ENCODE measurements at regions not wholly inside any gene's neighbourhood (a gene's known extent, or its start where the extent isn't known, plus 50 kb on each side); places are given as distances from the start of the nearest gene placed in this dataset.

DNA sequence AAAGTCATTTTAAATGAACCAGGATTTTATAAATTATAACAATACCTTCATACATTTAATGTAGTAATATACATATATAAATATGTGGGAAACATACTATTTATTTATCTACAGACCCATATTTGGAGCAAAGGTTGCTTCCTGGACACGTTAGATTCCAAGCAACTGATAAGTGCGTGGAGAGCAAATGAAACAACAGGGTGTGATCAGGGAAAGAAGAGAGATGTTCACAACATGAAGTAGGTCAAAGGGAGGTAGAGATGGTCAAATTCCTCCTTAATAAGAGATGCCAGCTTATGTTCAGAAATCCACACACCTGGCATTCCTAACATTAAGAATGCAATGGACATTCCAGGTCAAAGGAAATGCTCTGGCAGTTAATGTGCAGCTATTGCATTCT is 53.1 kb upstream of the HPGD start:
- DNase-seq (ENCODE audit: low read depth, low spot score): no peak
- Histone ChIP-seq H3K4me1 (ENCODE audit: control insufficient read depth in 1 of 2, insufficient read depth in 2 of 2, low read length in 2 of 2) (no peaks in the 10 kb centered on the region), H3K36me3 (ENCODE audit: control insufficient read depth in 1 of 2, insufficient read depth in 2 of 2, low read length in 2 of 2) (no peaks in the 10 kb centered on the region), H3K27me3 (ENCODE audit: insufficient read depth, low read length) (no peaks in the 10 kb centered on the region), H3K79me2 (ENCODE audit: insufficient read depth, low read length) (no peaks in the 10 kb centered on the region), H3K9me3 (ENCODE audit: control insufficient read depth in 1 of 2, insufficient read depth in 1 of 2, low read depth in 1 of 2, low read length in 2 of 2) (no peaks in the 10 kb centered on the region), H2AFZ (ENCODE audit: low read depth, low read length, poor library complexity, severe bottlenecking) (no peak overlapping the region), H4K20me1 (ENCODE audit: insufficient read depth) (no peaks in the 10 kb centered on the region), H3K9ac (ENCODE audit: low read length) (no peak overlapping the region), H3K4me2 (ENCODE audit: low read length) (no peak overlapping the region), H3K27ac (ENCODE audit: low read depth, low read length) (no peak overlapping the region), H3K4me3 (replicated peaks in 1 of 2; ENCODE audit: low read depth in 1 of 2, low read length in 2 of 2) (no peak overlapping the region), H3K9me2 (ENCODE audit: insufficient read depth) (peaks cover 4% of the 10 kb centered on the region; the same call in 1 of the 2 replicates)
- ChIA-PET CTCF (interaction anchor here (1.8 kb wide), 1 partner anchor 9 kb away, joined by 7 read pairs; no protein-coding TSS in a partner anchor), POLR2A (no interaction called here), RAD21 (ENCODE audit: low non-redundant PET in 1 of 2, low total read pairs in 2 of 2, uncharacterized antibody in 2 of 2, unreplicated experiment in 2 of 2) (no interaction called here)
- no peak for ATAC-seq
- TF ChIP-seq CBX3 (IDR thresholded peaks at IDR 0.05; ENCODE audit: low read depth) (no peak), ZNF274 (IDR thresholded peaks at IDR 0.05; ENCODE audit: low read depth, low read length) (no peak), EZH2phosphoT487 (IDR thresholded peaks at IDR 0.05; ENCODE audit: borderline replicate concordance) (no peak), SP1 (IDR thresholded peaks at IDR 0.05; ENCODE audit: low read depth) (no peak), ZFX (IDR thresholded peaks at IDR 0.05) (no peak), EZH2 (IDR thresholded peaks at IDR 0.05) (no peak), RAD21 (IDR thresholded peaks at IDR 0.05; ENCODE audit: low read depth) (no peak), POLR2A (IDR thresholded peaks at IDR 0.05; ENCODE audit: borderline replicate concordance, extremely low read depth, insufficient read depth, insufficient read length) (no peak), POLR2AphosphoS5 (IDR thresholded peaks at IDR 0.05; ENCODE audit: low read depth, low read length) (no peak), TCF7L2 (IDR thresholded peaks at IDR 0.05; ENCODE audit: borderline replicate concordance, extremely low read depth, insufficient read depth, insufficient read length) (no peak), JUND (IDR thresholded peaks at IDR 0.05) (no peak)
- TF ChIP-seq, protein P1, sequence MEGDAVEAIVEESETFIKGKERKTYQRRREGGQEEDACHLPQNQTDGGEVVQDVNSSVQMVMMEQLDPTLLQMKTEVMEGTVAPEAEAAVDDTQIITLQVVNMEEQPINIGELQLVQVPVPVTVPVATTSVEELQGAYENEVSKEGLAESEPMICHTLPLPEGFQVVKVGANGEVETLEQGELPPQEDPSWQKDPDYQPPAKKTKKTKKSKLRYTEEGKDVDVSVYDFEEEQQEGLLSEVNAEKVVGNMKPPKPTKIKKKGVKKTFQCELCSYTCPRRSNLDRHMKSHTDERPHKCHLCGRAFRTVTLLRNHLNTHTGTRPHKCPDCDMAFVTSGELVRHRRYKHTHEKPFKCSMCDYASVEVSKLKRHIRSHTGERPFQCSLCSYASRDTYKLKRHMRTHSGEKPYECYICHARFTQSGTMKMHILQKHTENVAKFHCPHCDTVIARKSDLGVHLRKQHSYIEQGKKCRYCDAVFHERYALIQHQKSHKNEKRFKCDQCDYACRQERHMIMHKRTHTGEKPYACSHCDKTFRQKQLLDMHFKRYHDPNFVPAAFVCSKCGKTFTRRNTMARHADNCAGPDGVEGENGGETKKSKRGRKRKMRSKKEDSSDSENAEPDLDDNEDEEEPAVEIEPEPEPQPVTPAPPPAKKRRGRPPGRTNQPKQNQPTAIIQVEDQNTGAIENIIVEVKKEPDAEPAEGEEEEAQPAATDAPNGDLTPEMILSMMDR (IDR thresholded peaks at IDR 0.05 in 2 of 3, conservative IDR thresholded peaks at IDR 0.05 in 1 of 3; ENCODE audit: borderline replicate concordance in 1 of 3, insufficient read depth in 1 of 3, low read depth in 2 of 3, low read length in 2 of 3): no peak
- TF ChIP-seq, protein P2, sequence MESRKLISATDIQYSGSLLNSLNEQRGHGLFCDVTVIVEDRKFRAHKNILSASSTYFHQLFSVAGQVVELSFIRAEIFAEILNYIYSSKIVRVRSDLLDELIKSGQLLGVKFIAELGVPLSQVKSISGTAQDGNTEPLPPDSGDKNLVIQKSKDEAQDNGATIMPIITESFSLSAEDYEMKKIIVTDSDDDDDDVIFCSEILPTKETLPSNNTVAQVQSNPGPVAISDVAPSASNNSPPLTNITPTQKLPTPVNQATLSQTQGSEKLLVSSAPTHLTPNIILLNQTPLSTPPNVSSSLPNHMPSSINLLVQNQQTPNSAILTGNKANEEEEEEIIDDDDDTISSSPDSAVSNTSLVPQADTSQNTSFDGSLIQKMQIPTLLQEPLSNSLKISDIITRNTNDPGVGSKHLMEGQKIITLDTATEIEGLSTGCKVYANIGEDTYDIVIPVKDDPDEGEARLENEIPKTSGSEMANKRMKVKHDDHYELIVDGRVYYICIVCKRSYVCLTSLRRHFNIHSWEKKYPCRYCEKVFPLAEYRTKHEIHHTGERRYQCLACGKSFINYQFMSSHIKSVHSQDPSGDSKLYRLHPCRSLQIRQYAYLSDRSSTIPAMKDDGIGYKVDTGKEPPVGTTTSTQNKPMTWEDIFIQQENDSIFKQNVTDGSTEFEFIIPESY (IDR thresholded peaks at IDR 0.05; ENCODE audit: extremely low read depth, insufficient replicate concordance, low read length): no peak
- TF ChIP-seq, protein P3, sequence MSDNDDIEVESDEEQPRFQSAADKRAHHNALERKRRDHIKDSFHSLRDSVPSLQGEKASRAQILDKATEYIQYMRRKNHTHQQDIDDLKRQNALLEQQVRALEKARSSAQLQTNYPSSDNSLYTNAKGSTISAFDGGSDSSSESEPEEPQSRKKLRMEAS (IDR thresholded peaks at IDR 0.05): no peak
- intact Hi-C loops (cut with micrococcal nuclease): no loop called here
- BruUV-seq (replicated peaks): no TSS peak

All from HCT116 (cell line).